HepG2 (cell line): ENCODE measurements at regions not wholly inside any gene's neighbourhood (a gene's known extent, or its start where the extent isn't known, plus 50 kb on each side); places are given as distances from the start of the nearest gene placed in this dataset.

Experiments
- HMGXB4 ChIP-seq, 2 experiments: sonication (generic) in 1 of 2; formaldehyde crosslinking in 1 of 2; IDR thresholded peaks; 2 replicates each; pipeline versions ENCODE4 v1.4.0 to v1.6.1; 2018 to 2020; ENCODE audit warnings: missing genetic modification reagents in 2 of 2, borderline replicate concordance in 1 of 2, low read depth in 1 of 2, mild to moderate bottlenecking in 1 of 2, missing biosample characterization in 1 of 2
- KLF13 ChIP-seq: sonication (generic); formaldehyde crosslinking; IDR thresholded peaks from 2 replicates; pipeline ENCODE4 v1.4.0; 2020; ENCODE audit warnings: mild to moderate bottlenecking, missing genetic modification reagents
- NR1H2 ChIP-seq: sonication (generic); formaldehyde crosslinking; IDR thresholded peaks from 2 replicates; pipeline ENCODE4 v1.8.1; 2022; ENCODE audit warnings: low read depth, missing genetic modification reagents, borderline replicate concordance
- TCF7L2 ChIP-seq: IDR thresholded peaks from 2 replicates; pipeline ENCODE4 v1.6.1; 2011; ENCODE audit warnings: mild to moderate bottlenecking, low read depth, low read length, moderate library complexity
- ZFP82 ChIP-seq: sonication (generic); formaldehyde crosslinking; IDR thresholded peaks from 2 replicates; pipeline ENCODE4 v1.5.1; 2020; ENCODE audit warnings: mild to moderate bottlenecking, missing genetic modification reagents, borderline replicate concordance
- ZFYVE20 ChIP-seq: sonication (generic); formaldehyde crosslinking; IDR thresholded peaks from 2 replicates; pipeline ENCODE4 v1.8.0; 2023; ENCODE audit warnings: low read depth, mild to moderate bottlenecking, moderate library complexity, missing genetic modification reagents, borderline replicate concordance
- ZGPAT ChIP-seq: IDR thresholded peaks from 2 replicates; pipeline ENCODE4 v1.6.1; 2016; ENCODE audit warnings: mild to moderate bottlenecking
- ZHX2 ChIP-seq, 2 experiments: sonication (generic) in 1 of 2; formaldehyde crosslinking in 1 of 2; IDR thresholded peaks; 2 replicates each; pipeline versions ENCODE4 v1.6.1 to v1.9.0; 2014 to 2022; ENCODE audit warnings: antibody characterized with exemption in 1 of 2, borderline replicate concordance in 1 of 2, inconsistent platforms in 1 of 2, low read depth in 1 of 2, missing genetic modification reagents in 1 of 2
- ZNF30 ChIP-seq: sonication (generic); formaldehyde crosslinking; IDR thresholded peaks from 2 replicates; pipeline ENCODE4 v1.5.0; 2020; ENCODE audit warnings: mild to moderate bottlenecking, missing genetic modification reagents
- ZNF513 ChIP-seq: sonication (generic); formaldehyde crosslinking; conservative IDR thresholded peaks from 2 replicates; pipeline ENCODE4 v1.5.0; 2020; ENCODE audit warnings: missing genetic modification reagents
- ZNF546 ChIP-seq: sonication (generic); formaldehyde crosslinking; conservative IDR thresholded peaks from 2 replicates; pipeline ENCODE4 v1.8.1; 2023; ENCODE audit warnings: mild to moderate bottlenecking, missing genetic modification reagents
- ZNF614 ChIP-seq: IDR thresholded peaks from 2 replicates; pipeline ENCODE4 v1.6.1; 2018; ENCODE audit warnings: missing biosample characterization, missing genetic modification reagents, inconsistent platforms, borderline replicate concordance

GRCh38 chr12:58781609-58782008, 138.7 kb downstream of the LRIG3 start (continued):
- no peak for TF ChIP-seq ZHX2 (IDR thresholded peaks at IDR 0.05; ENCODE audit: low read depth)
- no peak for TF ChIP-seq ZHX2 (CRISPR knock-in tag; IDR thresholded peaks at IDR 0.05; ENCODE audit: borderline replicate concordance)
- no peak for TF ChIP-seq ZFP82
- TF ChIP-seq NR1H2 (CRISPR knock-in tag), result no peak
- TF ChIP-seq ZNF513 (CRISPR knock-in tag), result no peak
- no peak for TF ChIP-seq TCF7L2
- TF ChIP-seq ZNF30 (CRISPR knock-in tag), result no peak
- TF ChIP-seq HMGXB4 (CRISPR knock-in tag; IDR thresholded peaks at IDR 0.05; ENCODE audit: borderline replicate concordance in 1 of 2, low read depth in 1 of 2), result no peak
- TF ChIP-seq ZGPAT (CRISPR knock-in tag), result no peak
- no peak for TF ChIP-seq ZFYVE20 (CRISPR knock-in tag)
- TF ChIP-seq ZNF614 (CRISPR knock-in tag), result no peak
- TF ChIP-seq ZNF546, result no peak
- TF ChIP-seq KLF13 (CRISPR knock-in tag), result no peak
